ENCODE measurements at regions not wholly inside any gene's neighbourhood (a gene's known extent, or its start where the extent isn't known, plus 50 kb on each side); places are given as distances from the start of the nearest gene placed in this dataset.

DNA sequence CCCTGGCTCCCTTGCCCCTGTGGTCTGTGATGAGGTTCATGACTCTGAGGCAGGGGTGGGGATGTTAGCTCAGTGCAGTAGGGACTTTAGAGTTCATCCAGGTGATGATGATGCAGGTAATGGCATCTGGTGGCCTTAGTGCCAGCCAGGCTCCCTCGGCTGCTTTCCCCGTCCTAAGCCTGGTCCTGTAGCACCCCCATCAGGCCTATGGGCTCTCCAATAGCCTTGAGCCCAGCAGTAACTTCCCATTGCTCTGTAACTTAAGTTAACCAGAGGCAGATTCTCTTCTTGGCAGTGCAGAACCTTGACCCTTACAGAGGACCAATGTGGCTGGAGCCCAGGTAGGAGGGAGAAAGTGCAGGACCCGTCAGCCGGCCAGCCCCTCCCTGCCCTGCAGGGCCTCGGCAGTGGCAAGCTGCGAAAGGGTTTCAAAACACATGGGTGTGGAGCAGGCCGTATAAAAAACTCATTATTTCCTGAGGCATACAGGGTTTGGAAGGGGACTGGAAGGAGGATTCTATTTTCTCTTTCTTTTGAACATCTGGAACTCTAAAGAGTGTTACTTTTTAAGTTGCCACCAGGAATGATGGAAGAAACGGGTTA, 406.9 kb downstream of the CDH26 start:
- no peak for DNase-seq (ENCODE audit: low read depth)
- H3K4me3 ChIP-seq (ENCODE audit: low read depth, low read length): no peak overlapping the region
- TF ChIP-seq, protein P1, sequence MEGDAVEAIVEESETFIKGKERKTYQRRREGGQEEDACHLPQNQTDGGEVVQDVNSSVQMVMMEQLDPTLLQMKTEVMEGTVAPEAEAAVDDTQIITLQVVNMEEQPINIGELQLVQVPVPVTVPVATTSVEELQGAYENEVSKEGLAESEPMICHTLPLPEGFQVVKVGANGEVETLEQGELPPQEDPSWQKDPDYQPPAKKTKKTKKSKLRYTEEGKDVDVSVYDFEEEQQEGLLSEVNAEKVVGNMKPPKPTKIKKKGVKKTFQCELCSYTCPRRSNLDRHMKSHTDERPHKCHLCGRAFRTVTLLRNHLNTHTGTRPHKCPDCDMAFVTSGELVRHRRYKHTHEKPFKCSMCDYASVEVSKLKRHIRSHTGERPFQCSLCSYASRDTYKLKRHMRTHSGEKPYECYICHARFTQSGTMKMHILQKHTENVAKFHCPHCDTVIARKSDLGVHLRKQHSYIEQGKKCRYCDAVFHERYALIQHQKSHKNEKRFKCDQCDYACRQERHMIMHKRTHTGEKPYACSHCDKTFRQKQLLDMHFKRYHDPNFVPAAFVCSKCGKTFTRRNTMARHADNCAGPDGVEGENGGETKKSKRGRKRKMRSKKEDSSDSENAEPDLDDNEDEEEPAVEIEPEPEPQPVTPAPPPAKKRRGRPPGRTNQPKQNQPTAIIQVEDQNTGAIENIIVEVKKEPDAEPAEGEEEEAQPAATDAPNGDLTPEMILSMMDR (IDR thresholded peaks at IDR 0.05; ENCODE audit: control insufficient read depth, extremely low read depth, insufficient read depth): peak; percentile 58

DNA sequence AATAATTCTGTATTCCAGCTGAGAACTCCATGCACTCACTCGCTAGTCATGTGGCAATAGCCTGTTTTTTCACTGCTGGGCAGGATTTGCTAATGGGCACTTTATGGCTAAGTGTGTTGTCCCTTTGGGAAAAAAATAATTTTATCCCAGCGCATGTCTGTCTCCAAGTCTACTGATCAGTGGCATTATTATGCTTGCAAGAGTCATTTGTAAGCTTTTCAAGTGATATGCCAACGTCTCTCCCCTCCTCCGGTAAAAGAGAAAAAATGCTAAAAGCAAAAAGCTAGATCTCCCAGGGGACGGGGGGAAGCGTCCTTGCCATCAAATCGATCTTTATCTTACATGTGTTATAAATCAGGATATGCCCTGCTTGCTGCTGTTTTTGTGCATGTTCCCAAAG, 407.7 kb downstream of the CDH26 start:
- TF ChIP-seq, protein P1 (IDR thresholded peaks at IDR 0.05; ENCODE audit: control insufficient read depth, extremely low read depth, insufficient read depth): no peak
- no peak for DNase-seq (ENCODE audit: low read depth)
- H3K4me3 ChIP-seq (ENCODE audit: low read depth, low read length): no peak overlapping the region

DNA sequence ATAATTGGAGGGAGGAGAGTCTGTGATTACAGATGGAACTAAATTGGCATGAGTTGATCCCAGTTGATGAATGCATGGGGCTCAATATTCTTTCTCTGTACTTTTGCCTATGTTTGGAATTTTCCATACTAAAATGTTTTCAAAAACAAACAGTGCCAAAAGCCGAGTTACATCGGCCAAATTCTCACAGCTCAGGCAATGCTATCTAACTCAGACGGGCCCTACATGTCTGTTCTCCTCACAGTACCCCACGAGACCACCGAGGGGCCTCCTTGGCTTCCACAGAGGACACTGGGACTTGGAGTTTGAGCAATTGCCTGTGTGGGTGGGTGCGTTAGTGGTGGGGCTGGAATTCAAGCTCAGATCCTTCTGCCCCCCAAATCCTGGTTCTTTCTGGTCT, 413.2 kb downstream of the CDH26 start:
- TF ChIP-seq, protein P1 (IDR thresholded peaks at IDR 0.05; ENCODE audit: control insufficient read depth, extremely low read depth, insufficient read depth): no peak
- no peak for DNase-seq (ENCODE audit: low read depth)
- H3K4me3 ChIP-seq (ENCODE audit: low read depth, low read length): no peak overlapping the region

DNA sequence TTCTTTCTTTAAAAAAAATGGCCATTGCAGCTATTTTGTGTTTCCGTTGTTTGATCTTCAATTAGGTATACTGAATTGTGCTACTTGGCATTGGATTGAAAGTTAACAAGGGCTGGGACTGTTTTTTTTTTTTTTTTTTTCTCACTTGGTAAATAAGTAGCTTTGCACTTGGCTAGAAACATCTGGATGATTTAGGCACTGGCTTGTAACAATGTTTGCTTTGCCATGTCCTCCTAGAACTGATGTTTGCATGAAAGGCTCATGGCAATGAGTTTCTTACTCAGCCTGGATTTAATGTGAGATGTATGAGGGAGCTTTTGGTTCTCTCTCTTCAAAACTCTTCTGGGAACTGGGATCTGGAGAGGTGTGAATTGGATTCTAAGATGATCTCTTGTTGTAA, 414.1 kb downstream of the CDH26 start:
- no peak overlapping the region for H3K4me3 ChIP-seq (ENCODE audit: low read depth, low read length)
- TF ChIP-seq, protein P1 (IDR thresholded peaks at IDR 0.05; ENCODE audit: control insufficient read depth, extremely low read depth, insufficient read depth): no peak
- DNase-seq (ENCODE audit: low read depth): no peak

DNA sequence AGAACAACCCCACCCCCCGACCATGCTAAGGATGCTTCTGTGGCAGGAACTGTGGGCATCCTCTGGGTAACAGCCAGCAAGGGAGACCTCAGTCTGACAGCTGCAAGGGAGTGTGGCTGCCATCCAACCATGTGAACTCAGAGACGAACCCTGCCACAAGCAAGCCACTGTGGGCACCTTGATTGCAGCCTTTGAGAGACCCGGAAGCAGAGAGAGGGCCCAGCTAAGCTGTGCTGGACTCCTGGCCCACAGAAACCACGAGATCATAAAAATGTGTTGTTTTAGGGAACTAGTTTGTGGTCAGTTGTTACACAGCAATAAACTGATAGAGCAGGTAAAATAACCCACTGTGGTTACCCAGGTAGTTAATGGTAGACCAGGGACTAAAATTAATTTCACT, 414.6 kb downstream of the CDH26 start:
- TF ChIP-seq, protein P1 (IDR thresholded peaks at IDR 0.05; ENCODE audit: control insufficient read depth, extremely low read depth, insufficient read depth): no peak
- no peak overlapping the region for H3K4me3 ChIP-seq (ENCODE audit: low read depth, low read length)
- no peak for DNase-seq (ENCODE audit: low read depth)

DNA sequence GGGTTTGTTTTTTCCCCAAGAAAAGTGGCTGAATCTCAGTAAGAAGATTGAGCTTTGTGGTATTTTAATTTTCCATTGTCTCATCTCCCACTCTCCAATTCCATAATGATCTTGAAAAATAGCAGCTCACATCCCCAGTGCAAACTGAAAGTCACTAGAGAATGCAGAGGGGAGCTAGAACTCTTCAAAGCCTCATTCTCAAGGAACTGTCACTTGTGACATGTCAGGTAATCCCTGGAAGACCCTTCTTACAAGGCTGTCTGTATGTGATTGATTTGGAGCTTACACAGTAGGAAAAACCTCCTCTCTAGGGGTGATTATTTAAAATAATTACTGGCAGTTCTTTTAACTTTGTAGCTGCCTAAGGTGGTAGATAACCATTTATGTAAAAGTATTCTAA, 420.4 kb downstream of the CDH26 start:
- no peak overlapping the region for H3K4me3 ChIP-seq (ENCODE audit: low read depth, low read length)
- TF ChIP-seq, protein P1 (IDR thresholded peaks at IDR 0.05; ENCODE audit: control insufficient read depth, extremely low read depth, insufficient read depth): no peak
- no peak for DNase-seq (ENCODE audit: low read depth)
